ENCODE measurements at regions not wholly inside any gene's neighbourhood (a gene's known extent, or its start where the extent isn't known, plus 50 kb on each side); places are given as distances from the start of the nearest gene placed in this dataset.

- TF ChIP-seq GATA2 (CRISPR knock-in tag; IDR thresholded peaks at IDR 0.05) = no peak
- TF ChIP-seq, protein P1, sequence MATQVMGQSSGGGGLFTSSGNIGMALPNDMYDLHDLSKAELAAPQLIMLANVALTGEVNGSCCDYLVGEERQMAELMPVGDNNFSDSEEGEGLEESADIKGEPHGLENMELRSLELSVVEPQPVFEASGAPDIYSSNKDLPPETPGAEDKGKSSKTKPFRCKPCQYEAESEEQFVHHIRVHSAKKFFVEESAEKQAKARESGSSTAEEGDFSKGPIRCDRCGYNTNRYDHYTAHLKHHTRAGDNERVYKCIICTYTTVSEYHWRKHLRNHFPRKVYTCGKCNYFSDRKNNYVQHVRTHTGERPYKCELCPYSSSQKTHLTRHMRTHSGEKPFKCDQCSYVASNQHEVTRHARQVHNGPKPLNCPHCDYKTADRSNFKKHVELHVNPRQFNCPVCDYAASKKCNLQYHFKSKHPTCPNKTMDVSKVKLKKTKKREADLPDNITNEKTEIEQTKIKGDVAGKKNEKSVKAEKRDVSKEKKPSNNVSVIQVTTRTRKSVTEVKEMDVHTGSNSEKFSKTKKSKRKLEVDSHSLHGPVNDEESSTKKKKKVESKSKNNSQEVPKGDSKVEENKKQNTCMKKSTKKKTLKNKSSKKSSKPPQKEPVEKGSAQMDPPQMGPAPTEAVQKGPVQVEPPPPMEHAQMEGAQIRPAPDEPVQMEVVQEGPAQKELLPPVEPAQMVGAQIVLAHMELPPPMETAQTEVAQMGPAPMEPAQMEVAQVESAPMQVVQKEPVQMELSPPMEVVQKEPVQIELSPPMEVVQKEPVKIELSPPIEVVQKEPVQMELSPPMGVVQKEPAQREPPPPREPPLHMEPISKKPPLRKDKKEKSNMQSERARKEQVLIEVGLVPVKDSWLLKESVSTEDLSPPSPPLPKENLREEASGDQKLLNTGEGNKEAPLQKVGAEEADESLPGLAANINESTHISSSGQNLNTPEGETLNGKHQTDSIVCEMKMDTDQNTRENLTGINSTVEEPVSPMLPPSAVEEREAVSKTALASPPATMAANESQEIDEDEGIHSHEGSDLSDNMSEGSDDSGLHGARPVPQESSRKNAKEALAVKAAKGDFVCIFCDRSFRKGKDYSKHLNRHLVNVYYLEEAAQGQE (IDR thresholded peaks at IDR 0.05; ENCODE audit: low read depth, low read length) = no peak
- no peak for TF ChIP-seq JUND (IDR thresholded peaks at IDR 0.05)
These were observed 69.4 kb upstream of the ADAMTS2 start (continued) for GRCh38 chr5:179414459-179415261.

- no peaks in the 10 kb centered on the region for H3K9me3 ChIP-seq
- WGBS (ENCODE audit: low lambda C conversion rate) = 51% methylated on average over 7 of the region's 14 CpGs
These were observed 68.6 kb upstream of the ADAMTS2 start for GRCh38 chr5:179413711-179414458.

GRCh38 chr5:179413086-179413690, 67.9 kb upstream of the ADAMTS2 start:
- Histone ChIP-seq H3K9me2 (no peaks in the 10 kb centered on the region), H3K9me3 (no peaks in the 10 kb centered on the region), H3K4me1 (ENCODE audit: control insufficient read depth in 1 of 2, insufficient read depth in 2 of 2, low read depth in 1 of 2, low read length in 1 of 2) (peaks cover 0 to 55% of the 10 kb centered on the region in 2 experiments; a peak in 1 of 4 replicates), H3K36me3 (replicated peaks in 1 of 2; ENCODE audit: control insufficient read depth in 1 of 2, insufficient read depth in 2 of 2, low read length in 1 of 2) (no peaks in the 10 kb centered on the region), H3K9ac (no peak overlapping the region), H3K4me3 (ENCODE audit: low read depth in 2 of 2, low read length in 1 of 2) (no peak overlapping the region), H2AFZ (ENCODE audit: low read depth) (no peak overlapping the region), H3K27me3 (ENCODE audit: insufficient read depth) (no peaks in the 10 kb centered on the region), H3K4me2 (no peak overlapping the region), H4K20me1 (ENCODE audit: insufficient read depth) (no peaks in the 10 kb centered on the region), H3K79me2 (ENCODE audit: insufficient read depth) (no peaks in the 10 kb centered on the region), H3K27ac (ENCODE audit: low read depth in 2 of 2, low read length in 1 of 2) (peak overlapping the region in 1 of 2 experiments; percentile 19; a peak in 1 of 4 replicates), H3F3A (replicated peaks; ENCODE audit: insufficient read depth) (no peaks in the 10 kb centered on the region)
- ChIA-PET CTCF (interaction anchor here (0.8 to 1.5 kb wide), 4 partner anchors 10 to 81 kb away, joined by 3 to 5 read pairs (median 3); no protein-coding TSS in a partner anchor), POLR2A (no interaction called here)
- WGBS (ENCODE audit: low lambda C conversion rate) = 66% methylated on average over 11 of the region's 11 CpGs
- TF ChIP-seq MXI1 (IDR thresholded peaks at IDR 0.05; ENCODE audit: low read depth, low read length) = no peak
- no peak for TF ChIP-seq RCOR1 (IDR thresholded peaks at IDR 0.05; ENCODE audit: low read length)
- no peak for TF ChIP-seq CTCF (IDR thresholded peaks at IDR 0.05)
- TF ChIP-seq NRF1 (IDR thresholded peaks at IDR 0.05; ENCODE audit: low read depth, low read length) = no peak
- no peak for TF ChIP-seq EZH2phosphoT487 (IDR thresholded peaks at IDR 0.05; ENCODE audit: borderline replicate concordance, low read depth)
- no peak for TF ChIP-seq SIN3A (IDR thresholded peaks at IDR 0.05; ENCODE audit: borderline replicate concordance, low read depth, low read length)
- no peak for TF ChIP-seq ZBTB33 (IDR thresholded peaks at IDR 0.05; ENCODE audit: borderline replicate concordance, low read depth)
- DNase-seq = no peak

More at GRCh38 chr5:179413711-179414458, 68.6 kb upstream of the ADAMTS2 start:
- H3K79me2 ChIP-seq (ENCODE audit: insufficient read depth) = no peaks in the 10 kb centered on the region
- no peak overlapping the region for H3K4me2 ChIP-seq
- H3K36me3 ChIP-seq (replicated peaks in 1 of 2; ENCODE audit: control insufficient read depth in 1 of 2, insufficient read depth in 2 of 2, low read length in 1 of 2) = no peaks in the 10 kb centered on the region
- H2AFZ ChIP-seq (ENCODE audit: low read depth) = no peak overlapping the region
- H3K27ac ChIP-seq (ENCODE audit: low read depth in 2 of 2, low read length in 1 of 2) = peak overlapping the region in 1 of 2 experiments; percentile 62; a peak in 1 of 4 replicates
- no peaks in the 10 kb centered on the region for H3F3A ChIP-seq (replicated peaks; ENCODE audit: insufficient read depth)
- no peaks in the 10 kb centered on the region for H3K27me3 ChIP-seq (ENCODE audit: insufficient read depth)
- CTCF ChIA-PET = interaction anchor here (0.8 to 1.5 kb wide), 6 partner anchors 9 to 80 kb away, joined by 3 to 5 read pairs (median 3); no protein-coding TSS in a partner anchor
- TF ChIP-seq RFX5 (IDR thresholded peaks at IDR 0.05; ENCODE audit: low read length) (no peak), EZH2phosphoT487 (IDR thresholded peaks at IDR 0.05; ENCODE audit: borderline replicate concordance, low read depth) (no peak), SMC3 (IDR thresholded peaks at IDR 0.05; ENCODE audit: low read depth, low read length) (no peak), RAD21 (IDR thresholded peaks at IDR 0.05; ENCODE audit: low read length) (no peak)
- no peaks in the 10 kb centered on the region for H4K20me1 ChIP-seq (ENCODE audit: insufficient read depth)
- peaks cover 0 to 48% of the 10 kb centered on the region in 2 experiments; a peak in 1 of 4 replicates for H3K4me1 ChIP-seq (ENCODE audit: control insufficient read depth in 1 of 2, insufficient read depth in 2 of 2, low read depth in 1 of 2, low read length in 1 of 2)
- no peaks in the 10 kb centered on the region for H3K9me2 ChIP-seq
- H3K4me3 ChIP-seq (ENCODE audit: low read depth in 2 of 2, low read length in 1 of 2) = no peak overlapping the region
- H3K9ac ChIP-seq = no peak overlapping the region
- POLR2A ChIA-PET = interaction anchor here (1.0 kb wide), 1 partner anchor 23 kb away, joined by 4 read pairs; no protein-coding TSS in a partner anchor
- peak; percentile 30 for DNase-seq

All from SK-N-SH (cell line).